ENCODE measurements at regions not wholly inside any gene's neighbourhood (a gene's known extent, or its start where the extent isn't known, plus 50 kb on each side); places are given as distances from the start of the nearest gene placed in this dataset.
"Not testable (repeated sequence)": the region's sequence is repeated elsewhere in the genome, so short reads cannot be mapped to it uniquely, and the experiment has no call there.

GRCh38 chr10:44261710-44262455, 123.0 kb downstream of the CXCL12 start:
- no peak for ATAC-seq
- intact Hi-C loops (cut with DNase I, micrococcal nuclease) = no loop called here
- no peak overlapping the region for H3K27ac Mint-ChIP-seq
- peaks cover 6% of the 10 kb centered on the region for H3K9me3 Mint-ChIP-seq (ENCODE audit: low read depth)
- peaks cover 3% of the 10 kb centered on the region for H3K4me1 Mint-ChIP-seq
- peak; percentile 41 for DNase-seq
- H3K36me3 Mint-ChIP-seq (ENCODE audit: low read depth) = no peaks in the 10 kb centered on the region
- CTCF ChIA-PET = no interaction called here
- POLR2A ChIA-PET = no interaction called here
- H3K27me3 Mint-ChIP-seq = no peaks in the 10 kb centered on the region
- H3K4me3 Mint-ChIP-seq = no peak overlapping the region

- Mint-ChIP-seq H3K27ac (no peak overlapping the region), H3K9me3 (ENCODE audit: low read depth) (no peaks in the 10 kb centered on the region), H3K27me3 (no peaks in the 10 kb centered on the region), H3K36me3 (ENCODE audit: low read depth) (no peaks in the 10 kb centered on the region), H3K4me1 (peaks cover 3% of the 10 kb centered on the region), H3K4me3 (no peak overlapping the region)
- ATAC-seq = no peak
- ChIA-PET POLR2A (no interaction called here), CTCF (no interaction called here)
- no peak for DNase-seq
- intact Hi-C loops (cut with DNase I, micrococcal nuclease) = no loop called here
These were observed 123.6 kb downstream of the CXCL12 start for GRCh38 chr10:44261296-44261695.

- no peak overlapping the region for H3K27ac Mint-ChIP-seq
- no peaks in the 10 kb centered on the region for H3K36me3 Mint-ChIP-seq (ENCODE audit: low read depth)
- peaks cover 3% of the 10 kb centered on the region for H3K4me1 Mint-ChIP-seq
- no peak overlapping the region for H3K4me3 Mint-ChIP-seq
- H3K27me3 Mint-ChIP-seq = no peaks in the 10 kb centered on the region
- DNase-seq = no peak
- intact Hi-C loops (cut with DNase I, micrococcal nuclease) = no loop called here
- no peaks in the 10 kb centered on the region for H3K9me3 Mint-ChIP-seq (ENCODE audit: low read depth)
- ATAC-seq = no peak
- POLR2A ChIA-PET = no interaction called here
- CTCF ChIA-PET = no interaction called here
These were observed 124.5 kb downstream of the CXCL12 start for GRCh38 chr10:44260286-44260928.

- ChIA-PET CTCF (no interaction called here), POLR2A (no interaction called here)
- intact Hi-C loops (cut with DNase I, micrococcal nuclease) = no loop called here
- H3K27ac Mint-ChIP-seq = no peak overlapping the region
- no peak for ATAC-seq
- peaks cover 3% of the 10 kb centered on the region for H3K4me1 Mint-ChIP-seq
- DNase-seq = no peak
- no peaks in the 10 kb centered on the region for H3K9me3 Mint-ChIP-seq (ENCODE audit: low read depth)
- no peaks in the 10 kb centered on the region for H3K36me3 Mint-ChIP-seq (ENCODE audit: low read depth)
- no peak overlapping the region for H3K4me3 Mint-ChIP-seq
- H3K27me3 Mint-ChIP-seq = no peaks in the 10 kb centered on the region
These were observed 125.6 kb downstream of the CXCL12 start for GRCh38 chr10:44259090-44259874.

- ChIA-PET CTCF (no interaction called here), POLR2A (no interaction called here)
- no peak for ATAC-seq
- no peak for DNase-seq
- H3K36me3 Mint-ChIP-seq (ENCODE audit: low read depth) = no peaks in the 10 kb centered on the region
- intact Hi-C loops (cut with DNase I, micrococcal nuclease) = no loop called here
- H3K27me3 Mint-ChIP-seq = no peaks in the 10 kb centered on the region
- H3K4me1 Mint-ChIP-seq = peaks cover 3% of the 10 kb centered on the region
- H3K9me3 Mint-ChIP-seq (ENCODE audit: low read depth) = no peaks in the 10 kb centered on the region
- H3K4me3 Mint-ChIP-seq = no peak overlapping the region
- H3K27ac Mint-ChIP-seq = no peak overlapping the region
These were observed 126.3 kb downstream of the CXCL12 start for GRCh38 chr10:44258460-44259089.

- H3K27ac Mint-ChIP-seq = no peak overlapping the region
- no peaks in the 10 kb centered on the region for H3K36me3 Mint-ChIP-seq (ENCODE audit: low read depth)
- peaks cover 3% of the 10 kb centered on the region for H3K4me1 Mint-ChIP-seq
- POLR2A ChIA-PET = no interaction called here
- no peaks in the 10 kb centered on the region for H3K9me3 Mint-ChIP-seq (ENCODE audit: low read depth)
- ATAC-seq = no peak
- intact Hi-C loops (cut with DNase I, micrococcal nuclease) = no loop called here
- no peak overlapping the region for H3K4me3 Mint-ChIP-seq
- CTCF ChIA-PET = no interaction called here
- no peak for DNase-seq
- no peaks in the 10 kb centered on the region for H3K27me3 Mint-ChIP-seq
These were observed 126.9 kb downstream of the CXCL12 start for GRCh38 chr10:44258019-44258418.

- no peaks in the 10 kb centered on the region for H3K36me3 Mint-ChIP-seq (ENCODE audit: low read depth)
- ChIA-PET CTCF (interaction anchor here (0.6 kb wide), 1 partner anchor 509 kb away, joined by 3 read pairs; no protein-coding TSS in a partner anchor), POLR2A (no interaction called here)
- no peak overlapping the region for H3K27ac Mint-ChIP-seq
- H3K4me3 Mint-ChIP-seq = no peak overlapping the region
- no peaks in the 10 kb centered on the region for H3K4me1 Mint-ChIP-seq
- H3K9me3 Mint-ChIP-seq (ENCODE audit: low read depth) = no peaks in the 10 kb centered on the region
- H3K27me3 Mint-ChIP-seq = peaks cover 5% of the 10 kb centered on the region
- no peak for DNase-seq
- intact Hi-C loops (cut with DNase I, micrococcal nuclease) = no loop called here
- ATAC-seq = no peak
These were observed 131.0 kb downstream of the CXCL12 start for GRCh38 chr10:44253769-44254462.

- intact Hi-C loops (cut with DNase I, micrococcal nuclease); ATAC-seq; DNase-seq; POLR2A ChIA-PET; H3K4me1 Mint-ChIP-seq; H3K4me3 Mint-ChIP-seq; H3K27ac Mint-ChIP-seq; CTCF ChIA-PET; H3K27me3 Mint-ChIP-seq; H3K9me3 Mint-ChIP-seq (ENCODE audit: low read depth); H3K36me3 Mint-ChIP-seq (ENCODE audit: low read depth): not testable (repeated sequence)
These were observed 132.3 kb downstream of the CXCL12 start for GRCh38 chr10:44252631-44253030.

GRCh38 chr10:44249933-44250332, 135.0 kb downstream of the CXCL12 start:
- H3K9me3 Mint-ChIP-seq (ENCODE audit: low read depth); H3K4me1 Mint-ChIP-seq; CTCF ChIA-PET; POLR2A ChIA-PET; DNase-seq; intact Hi-C loops (cut with DNase I, micrococcal nuclease); H3K4me3 Mint-ChIP-seq; H3K36me3 Mint-ChIP-seq (ENCODE audit: low read depth); H3K27ac Mint-ChIP-seq; ATAC-seq; H3K27me3 Mint-ChIP-seq: not testable (repeated sequence)

GRCh38 chr10:44249490-44249889, 135.4 kb downstream of the CXCL12 start:
- Mint-ChIP-seq H3K36me3 (ENCODE audit: low read depth) (no peaks in the 10 kb centered on the region), H3K4me3 (no peak overlapping the region), H3K27me3 (peaks cover 6% of the 10 kb centered on the region), H3K9me3 (ENCODE audit: low read depth) (peaks cover 6% of the 10 kb centered on the region), H3K27ac (no peak overlapping the region), H3K4me1 (no peaks in the 10 kb centered on the region)
- POLR2A ChIA-PET = no interaction called here
- ATAC-seq = no peak
- intact Hi-C loops (cut with DNase I, micrococcal nuclease) = no loop called here
- no peak for DNase-seq
- CTCF ChIA-PET = no interaction called here

- intact Hi-C loops (cut with DNase I, micrococcal nuclease); POLR2A ChIA-PET; H3K9me3 Mint-ChIP-seq (ENCODE audit: low read depth); DNase-seq; H3K27ac Mint-ChIP-seq; CTCF ChIA-PET; ATAC-seq; H3K4me1 Mint-ChIP-seq; H3K27me3 Mint-ChIP-seq; H3K36me3 Mint-ChIP-seq (ENCODE audit: low read depth); H3K4me3 Mint-ChIP-seq: not testable (repeated sequence)
These were observed 138.2 kb downstream of the CXCL12 start for GRCh38 chr10:44246700-44247099.

Measured in activated CD4-positive, alpha-beta T cell treated with anti-CD3 and anti-CD28 coated beads for 36 hours (primary cell).